ENCODE measurements at regions not wholly inside any gene's neighbourhood (a gene's known extent, or its start where the extent isn't known, plus 50 kb on each side); places are given as distances from the start of the nearest gene placed in this dataset.

DNA sequence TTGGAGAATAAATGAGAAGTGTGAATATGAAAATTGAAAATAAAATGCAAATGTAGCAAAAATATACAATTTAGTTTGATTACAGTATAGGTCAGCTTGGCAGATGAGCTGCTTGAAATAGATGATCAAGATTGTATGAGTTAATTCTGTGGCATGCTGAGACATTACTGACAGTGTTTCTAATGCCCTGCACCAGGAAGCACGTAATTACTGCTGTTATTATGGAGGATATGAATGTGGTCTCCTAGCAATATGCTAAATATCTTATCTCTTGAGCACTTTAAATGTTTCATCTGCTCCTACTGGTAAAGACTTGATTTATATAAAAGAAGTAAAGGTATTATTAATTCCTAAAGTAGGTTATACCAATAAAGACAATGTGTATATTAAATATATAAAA lies 1015.5 kb downstream of the PLOD2 start:
- Histone ChIP-seq H4K8ac (replicated peaks; ENCODE audit: insufficient read length, low read depth, low read length) (no peak overlapping the region), H2BK5ac (ENCODE audit: insufficient read length, low read length) (no peak overlapping the region), H3K79me1 (ENCODE audit: insufficient read depth, low read depth, low read length, poor library complexity, severe bottlenecking) (no peaks in the 10 kb centered on the region), H2BK20ac (ENCODE audit: low read depth, low read length, poor library complexity, severe bottlenecking) (no peak overlapping the region), H3K27me3 (ENCODE audit: insufficient read depth, low read length) (no peaks in the 10 kb centered on the region), H3K9me3 (ENCODE audit: control insufficient read depth, low read depth, low read length) (no peaks in the 10 kb centered on the region), H3K23me2 (ENCODE audit: insufficient read length, low read depth, low read length, poor library complexity, severe bottlenecking) (no peaks in the 10 kb centered on the region), H4K5ac (ENCODE audit: insufficient read length, low read depth, low read length) (no peak overlapping the region), H3K23ac (ENCODE audit: insufficient read length, low read depth, low read length) (no peak overlapping the region), H3K18ac (ENCODE audit: insufficient read length, low read depth, low read length) (no peak overlapping the region), H3K27ac (ENCODE audit: insufficient read length, low read depth, low read length) (no peak overlapping the region), H3K4ac (ENCODE audit: low read depth, low read length) (no peak overlapping the region), H3K79me2 (ENCODE audit: insufficient read depth, low read length) (no peaks in the 10 kb centered on the region), H4K20me1 (ENCODE audit: control insufficient read depth, insufficient read depth, insufficient read length) (no peaks in the 10 kb centered on the region), H3K14ac (ENCODE audit: insufficient read depth, low read length) (no peak overlapping the region), H2AFZ (ENCODE audit: low read length) (no peak overlapping the region), H3K9ac (ENCODE audit: extremely low read depth, insufficient read length, low read length) (no peak overlapping the region), H2AK5ac (ENCODE audit: insufficient read length, low read length) (no peak overlapping the region), H2BK12ac (ENCODE audit: insufficient read length, low read depth, low read length) (no peak overlapping the region), H3K4me1 (ENCODE audit: insufficient read depth, low read length) (no peaks in the 10 kb centered on the region), H2BK15ac (ENCODE audit: low read depth, low read length) (no peak overlapping the region), H3K56ac (ENCODE audit: insufficient read length, low read depth, low read length) (no peak overlapping the region), H2BK120ac (ENCODE audit: low read depth, low read length, poor library complexity, severe bottlenecking) (no peak overlapping the region), H4K91ac (ENCODE audit: insufficient read length, low read depth, low read length) (no peak overlapping the region), H3T11ph (ENCODE audit: low read length) (no peak overlapping the region), H3K4me2 (ENCODE audit: insufficient read depth, insufficient read length, low read length) (no peak overlapping the region)
- no peak overlapping the region for H3K27ac Mint-ChIP-seq
- no peaks in the 10 kb centered on the region for H3K4me1 Mint-ChIP-seq
- no CpG with 5 or more reads among the region's 1 CpG for WGBS (ENCODE audit: extremely low coverage, insufficient read length, low lambda C conversion rate)
- no peak for DNase-seq
- H3K9me3 Mint-ChIP-seq: no peaks in the 10 kb centered on the region
- H3K4me3 Mint-ChIP-seq: no peak overlapping the region
- H3K36me3 Mint-ChIP-seq (ENCODE audit: insufficient read depth in 1 of 3, low read depth in 3 of 3): no peaks in the 10 kb centered on the region
- H3K27me3 Mint-ChIP-seq (ENCODE audit: low read depth): no peaks in the 10 kb centered on the region
- TF ChIP-seq, protein P1, sequence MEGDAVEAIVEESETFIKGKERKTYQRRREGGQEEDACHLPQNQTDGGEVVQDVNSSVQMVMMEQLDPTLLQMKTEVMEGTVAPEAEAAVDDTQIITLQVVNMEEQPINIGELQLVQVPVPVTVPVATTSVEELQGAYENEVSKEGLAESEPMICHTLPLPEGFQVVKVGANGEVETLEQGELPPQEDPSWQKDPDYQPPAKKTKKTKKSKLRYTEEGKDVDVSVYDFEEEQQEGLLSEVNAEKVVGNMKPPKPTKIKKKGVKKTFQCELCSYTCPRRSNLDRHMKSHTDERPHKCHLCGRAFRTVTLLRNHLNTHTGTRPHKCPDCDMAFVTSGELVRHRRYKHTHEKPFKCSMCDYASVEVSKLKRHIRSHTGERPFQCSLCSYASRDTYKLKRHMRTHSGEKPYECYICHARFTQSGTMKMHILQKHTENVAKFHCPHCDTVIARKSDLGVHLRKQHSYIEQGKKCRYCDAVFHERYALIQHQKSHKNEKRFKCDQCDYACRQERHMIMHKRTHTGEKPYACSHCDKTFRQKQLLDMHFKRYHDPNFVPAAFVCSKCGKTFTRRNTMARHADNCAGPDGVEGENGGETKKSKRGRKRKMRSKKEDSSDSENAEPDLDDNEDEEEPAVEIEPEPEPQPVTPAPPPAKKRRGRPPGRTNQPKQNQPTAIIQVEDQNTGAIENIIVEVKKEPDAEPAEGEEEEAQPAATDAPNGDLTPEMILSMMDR (conservative IDR thresholded peaks at IDR 0.05): no peak

Data from H9 (cell line).